SK-MEL-5 (cell line): ENCODE measurements at regions not wholly inside any gene's neighbourhood (a gene's known extent, or its start where the extent isn't known, plus 50 kb on each side); places are given as distances from the start of the nearest gene placed in this dataset.

Source experiments
- DNase-seq: peaks from one replicate; pipeline ENCODE4 v3.0.0-alpha.2; 2016; ENCODE audit warnings: low read depth, low spot score
- in situ Hi-C: cut with HindIII; loops from 2 replicates; pipeline ENCODE4 v1.10.0; 2016; ENCODE audit warnings: low sequenced_read_pairs, high pct_unique_total_duplicates, low pct_unique_long_range_greater_than_20kb

GRCh38 chr15:31252171-31252785 is 74.4 kb upstream of the KLF13 start:
- no peak for DNase-seq
- in situ Hi-C loops = no loop called here

- in situ Hi-C loops = no loop called here
- no peak for DNase-seq
Observed at GRCh38 chr15:31254431-31255175, 72.0 kb upstream of the KLF13 start.

DNA sequence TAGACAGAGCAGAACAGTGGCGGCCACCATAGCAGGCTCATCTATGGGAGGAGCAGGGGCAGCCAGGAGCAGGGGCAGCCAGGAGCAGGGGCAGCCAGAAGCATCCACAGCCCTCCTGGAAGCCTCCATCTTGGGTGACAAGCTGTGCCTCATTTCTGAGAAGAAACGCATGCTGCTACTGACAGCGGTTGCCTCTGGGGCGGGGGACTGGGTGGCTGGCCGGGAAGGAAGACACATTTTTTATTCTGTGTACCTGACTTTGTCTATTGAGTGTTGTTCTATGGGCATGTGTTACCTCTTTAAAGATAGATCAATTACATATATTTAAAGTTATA is 71.5 kb upstream of the KLF13 start:
- in situ Hi-C loops = no loop called here
- DNase-seq = no peak

- in situ Hi-C loops = no loop called here
- no peak for DNase-seq
Observed at GRCh38 chr15:31255732-31256377, 70.8 kb upstream of the KLF13 start.

DNA sequence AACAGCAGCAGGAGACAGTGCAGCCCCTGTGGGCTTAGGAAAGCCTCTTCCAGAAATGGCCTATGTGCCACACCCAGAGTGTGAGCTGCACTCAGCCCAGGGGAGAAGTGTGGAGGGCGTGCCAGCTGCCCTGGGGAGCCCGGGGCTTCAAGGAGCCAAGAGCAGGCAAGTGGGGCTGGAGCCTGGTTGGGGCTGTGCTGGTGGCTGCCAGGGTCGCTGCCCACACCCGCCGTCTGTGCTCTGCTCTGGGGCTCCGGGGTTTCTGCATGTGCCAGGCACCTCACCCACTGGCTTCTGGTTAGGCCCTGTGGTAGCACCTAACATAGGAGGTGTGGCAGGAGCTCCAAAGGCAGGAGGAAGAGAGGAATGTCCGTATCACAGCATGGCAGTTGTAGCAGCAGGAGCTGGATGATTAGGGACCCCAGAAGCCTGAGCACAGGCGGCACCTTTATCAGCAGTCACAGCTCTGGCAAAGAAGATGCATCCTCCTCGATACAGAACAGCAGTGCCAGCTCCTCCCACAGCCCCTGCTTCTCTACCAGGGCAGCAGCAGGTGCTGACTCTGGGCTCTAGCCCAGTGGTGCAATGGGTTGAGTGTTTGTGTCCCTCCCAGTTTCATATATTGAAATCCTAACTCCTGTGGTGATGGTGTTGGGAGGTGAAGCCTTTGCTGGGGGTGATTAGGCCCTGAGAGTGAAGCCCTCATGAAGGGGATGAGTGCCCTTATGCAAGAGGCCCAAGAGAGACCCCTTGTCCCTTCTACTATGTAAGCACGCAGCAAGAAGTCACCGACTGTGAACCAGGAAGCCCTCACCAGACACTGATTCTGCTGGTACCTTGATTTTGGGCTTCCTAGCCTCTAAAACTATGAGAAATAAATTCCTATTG is 70.0 kb upstream of the KLF13 start:
- no peak for DNase-seq
- in situ Hi-C loops = no loop called here

DNA sequence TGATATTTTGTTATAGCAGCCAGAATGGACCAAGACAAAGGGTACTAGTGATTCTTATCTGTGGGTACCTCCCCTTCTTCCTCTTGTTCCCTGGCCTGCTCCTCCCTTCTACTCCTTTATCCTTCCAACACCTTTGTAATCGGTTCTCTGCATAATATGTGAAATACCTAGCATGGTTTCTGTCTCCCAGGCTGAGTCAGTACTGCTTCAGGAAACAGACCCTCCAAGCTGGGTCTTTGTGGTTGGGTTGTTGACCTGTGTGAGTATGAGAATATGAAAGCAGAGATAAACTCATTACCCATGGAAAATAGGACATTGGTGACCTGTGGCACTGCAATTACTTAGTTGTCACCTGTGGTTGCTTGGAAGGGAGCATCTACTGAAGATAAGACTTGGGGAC is 69.3 kb upstream of the KLF13 start:
- in situ Hi-C loops = no loop called here
- no peak for DNase-seq

- in situ Hi-C loops = no loop called here
- DNase-seq = no peak
Observed at GRCh38 chr15:31258260-31258659, 68.4 kb upstream of the KLF13 start.

DNA sequence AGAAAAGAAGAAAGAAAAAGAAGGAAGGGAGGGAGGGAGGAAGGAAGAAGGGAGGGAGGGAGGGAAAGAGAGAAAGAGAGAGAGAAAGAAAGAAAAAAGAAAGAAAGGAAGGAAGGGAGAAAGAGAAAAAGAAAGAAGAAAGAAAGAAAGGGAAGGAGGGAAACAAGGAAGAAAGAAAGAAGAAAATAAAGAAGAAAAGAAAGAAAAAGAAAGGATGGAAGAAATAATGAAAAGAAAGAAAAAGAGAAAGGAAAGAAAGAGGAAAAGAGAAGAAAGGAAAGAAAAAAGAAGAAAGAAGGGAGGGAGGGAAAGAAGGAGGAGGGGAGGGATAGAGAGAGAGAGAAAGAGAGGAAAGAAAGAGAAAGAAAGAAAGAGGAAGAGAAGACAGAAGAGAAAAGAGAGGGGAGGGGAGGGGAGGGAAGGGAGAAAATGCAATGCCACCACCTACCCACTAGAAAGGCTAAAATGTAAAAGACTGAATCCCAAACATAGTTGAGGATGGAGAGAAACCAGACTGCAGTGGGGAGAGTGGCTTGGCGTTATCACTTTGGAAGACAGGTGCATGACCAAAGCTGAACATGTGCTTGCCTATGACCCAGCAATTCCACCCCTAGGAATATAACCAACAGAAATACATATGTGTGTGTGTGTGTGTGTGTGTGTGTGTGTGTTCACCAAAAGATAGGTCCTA is 66.9 kb upstream of the KLF13 start:
- no peak for DNase-seq
- in situ Hi-C loops = no loop called here

- DNase-seq = no peak
- in situ Hi-C loops = no loop called here
Observed at GRCh38 chr15:31260646-31261265, 65.9 kb upstream of the KLF13 start.

- in situ Hi-C loops = no loop called here
Observed at GRCh38 chr15:31261266-31262142, 65.1 kb upstream of the KLF13 start.

GRCh38 chr15:31262143-31262530 is 64.5 kb upstream of the KLF13 start:
- in situ Hi-C loops = no loop called here

More at GRCh38 chr15:31261266-31262142, 65.1 kb upstream of the KLF13 start:
- DNase-seq = no peak

DNA sequence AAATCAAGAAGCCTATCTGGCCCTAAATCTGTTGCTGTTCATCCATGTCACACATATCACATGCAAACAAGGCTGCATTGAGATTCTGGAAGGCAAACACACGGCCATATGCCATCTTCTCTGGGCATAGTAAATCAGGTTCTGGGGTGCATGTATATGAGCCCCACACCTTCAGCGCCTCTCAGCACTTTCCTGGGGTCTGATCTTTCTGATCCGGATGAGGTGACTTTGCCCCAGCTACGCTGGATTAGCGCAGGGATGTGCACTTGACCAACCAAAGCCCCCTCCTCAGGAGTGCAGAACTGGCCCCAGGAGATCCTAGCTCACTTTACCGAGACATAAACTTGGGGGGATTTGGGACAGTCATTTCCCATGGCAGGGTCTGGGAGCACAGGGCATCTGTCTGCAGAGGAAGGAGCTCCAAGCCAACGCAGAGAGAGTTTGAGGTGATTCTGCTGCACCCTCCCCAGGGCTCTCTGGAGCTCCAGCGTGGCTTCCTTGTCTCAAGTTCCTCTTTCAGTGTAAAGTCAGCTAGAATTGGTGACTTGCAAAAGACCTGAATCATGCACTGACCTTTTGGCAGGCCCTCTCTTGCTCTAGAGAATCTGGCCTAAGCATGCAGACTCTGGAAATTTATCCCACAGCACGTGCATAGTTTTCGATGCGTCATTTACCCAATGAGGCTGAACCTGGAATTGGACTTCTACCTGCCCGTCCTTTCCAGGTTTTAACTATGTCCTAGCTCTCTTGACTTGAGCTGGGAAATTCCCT is 63.5 kb upstream of the KLF13 start:
- DNase-seq = no peak
- in situ Hi-C loops = no loop called here

More at GRCh38 chr15:31262143-31262530, 64.5 kb upstream of the KLF13 start:
- DNase-seq = no peak

DNA sequence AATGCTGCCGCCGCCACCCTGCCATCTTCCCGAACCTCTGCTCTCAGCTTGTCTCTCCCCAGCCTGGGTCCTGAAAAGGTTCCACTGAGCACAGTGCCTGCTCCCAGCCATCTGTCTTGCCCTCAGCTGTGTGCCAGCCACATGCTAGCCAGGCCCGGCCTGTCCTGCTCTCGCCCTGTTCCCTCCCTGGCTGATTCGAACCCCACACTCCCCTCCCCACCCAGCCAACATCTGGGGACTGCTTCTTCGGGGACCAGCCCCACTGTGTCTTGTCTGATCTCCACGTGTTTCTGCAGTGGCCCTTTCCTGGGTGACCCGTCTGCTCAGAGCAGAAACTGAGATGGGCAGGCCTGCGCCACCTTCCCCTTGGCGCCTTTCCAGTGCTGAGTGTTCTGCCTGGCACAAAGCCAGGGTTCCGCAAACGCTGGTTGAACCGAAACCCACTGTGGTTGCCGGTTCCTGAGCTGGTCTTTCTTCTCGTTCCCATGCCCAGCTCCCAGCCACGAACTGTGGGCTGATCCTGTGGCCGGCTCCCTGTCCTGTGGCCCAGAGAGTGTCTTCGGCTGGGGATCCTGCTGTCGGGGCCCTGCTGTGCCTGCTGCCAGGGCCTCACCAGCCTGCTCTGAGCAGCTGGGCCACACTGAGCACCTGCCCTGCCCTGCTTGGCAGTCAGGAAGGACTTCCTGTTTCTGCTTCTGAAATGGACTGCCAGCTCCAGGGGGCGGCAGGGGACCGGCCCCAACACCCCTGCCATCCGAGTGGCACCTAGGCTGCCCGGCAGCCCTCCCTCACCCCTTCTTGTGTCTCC is 62.7 kb upstream of the KLF13 start:
- DNase-seq = no peak
- in situ Hi-C loops = no loop called here

GRCh38 chr15:31264559-31265089 is 62.0 kb upstream of the KLF13 start:
- DNase-seq = no peak
- in situ Hi-C loops = no loop called here
